Transverse colon (tissue), 4 donors: ENCODE measurements at regions not wholly inside any gene's neighbourhood (a gene's known extent, or its start where the extent isn't known, plus 50 kb on each side); places are given as distances from the start of the nearest gene placed in this dataset.

Experiments used
- POLR2A ChIP-seq: fragments of 450-650 bp; IDR thresholded peaks from one replicate; pipeline ENCODE4 v1.6.1; 2016; ENCODE audit warnings: antibody characterized with exemption, mild to moderate bottlenecking, moderate library complexity
- POLR2AphosphoS5 ChIP-seq, 3 donors: sonication (generic); formaldehyde crosslinking; IDR thresholded peaks; one replicate each; pipeline ENCODE4 v1.6.1; 2016; ENCODE audit warnings: antibody characterized with exemption in 3 of 3
- TF ChIP-seq, protein P1 (sequence below), 5 experiments: fragments of 200-600 bp in 3 of 5; fragments of 450-650 bp in 2 of 5; sonication (generic) in 3 of 5; IDR thresholded peaks; 1 replicate in 2 of 5; 2 replicates in 3 of 5; pipeline ENCODE4 v1.5.1; 2016 to 2017; ENCODE audit warnings: antibody characterized with exemption in 5 of 5, inconsistent platforms in 3 of 5, mild to moderate bottlenecking in 2 of 5, moderate library complexity in 1 of 5

DNA sequence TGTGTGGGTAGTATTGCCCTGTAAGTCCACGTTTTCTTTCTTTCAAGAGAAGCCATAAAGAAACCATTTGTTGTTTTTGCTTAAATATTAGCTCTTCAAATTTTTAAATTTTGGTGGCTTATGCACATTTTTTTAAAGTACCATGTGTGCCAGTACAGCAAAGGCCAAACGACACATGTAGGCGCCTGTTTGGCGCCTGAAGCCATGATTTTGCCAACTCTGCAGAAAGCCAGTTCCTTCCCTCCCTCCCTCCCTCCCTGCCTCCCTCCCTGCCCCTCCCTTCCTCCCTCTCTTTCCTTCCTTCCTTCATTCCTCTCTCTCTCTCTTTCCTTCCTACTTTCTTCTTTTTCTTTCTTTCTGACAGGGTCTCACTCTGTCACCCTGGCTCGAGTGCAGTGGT, 65.9 kb upstream of the LIMCH1 start:
- TF ChIP-seq, protein P1, sequence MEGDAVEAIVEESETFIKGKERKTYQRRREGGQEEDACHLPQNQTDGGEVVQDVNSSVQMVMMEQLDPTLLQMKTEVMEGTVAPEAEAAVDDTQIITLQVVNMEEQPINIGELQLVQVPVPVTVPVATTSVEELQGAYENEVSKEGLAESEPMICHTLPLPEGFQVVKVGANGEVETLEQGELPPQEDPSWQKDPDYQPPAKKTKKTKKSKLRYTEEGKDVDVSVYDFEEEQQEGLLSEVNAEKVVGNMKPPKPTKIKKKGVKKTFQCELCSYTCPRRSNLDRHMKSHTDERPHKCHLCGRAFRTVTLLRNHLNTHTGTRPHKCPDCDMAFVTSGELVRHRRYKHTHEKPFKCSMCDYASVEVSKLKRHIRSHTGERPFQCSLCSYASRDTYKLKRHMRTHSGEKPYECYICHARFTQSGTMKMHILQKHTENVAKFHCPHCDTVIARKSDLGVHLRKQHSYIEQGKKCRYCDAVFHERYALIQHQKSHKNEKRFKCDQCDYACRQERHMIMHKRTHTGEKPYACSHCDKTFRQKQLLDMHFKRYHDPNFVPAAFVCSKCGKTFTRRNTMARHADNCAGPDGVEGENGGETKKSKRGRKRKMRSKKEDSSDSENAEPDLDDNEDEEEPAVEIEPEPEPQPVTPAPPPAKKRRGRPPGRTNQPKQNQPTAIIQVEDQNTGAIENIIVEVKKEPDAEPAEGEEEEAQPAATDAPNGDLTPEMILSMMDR (IDR thresholded peaks at IDR 0.05) = no peak
- TF ChIP-seq POLR2AphosphoS5 (IDR thresholded peaks at IDR 0.05) = no peak
- TF ChIP-seq POLR2A = no peak
